Gastroesophageal sphincter (tissue), 3 donors: ENCODE measurements at regions not wholly inside any gene's neighbourhood (a gene's known extent, or its start where the extent isn't known, plus 50 kb on each side); places are given as distances from the start of the nearest gene placed in this dataset.

Experiments
- CTCF ChIP-seq, 4 experiments: fragments of 200-600 bp in 2 of 4; fragments of 450-650 bp in 2 of 4; sonication (generic) in 1 of 4; IDR thresholded peaks; one replicate each; pipeline ENCODE4 v1.5.1; 2017 to 2019; ENCODE audit warnings: antibody characterized with exemption in 4 of 4, mild to moderate bottlenecking in 2 of 4, moderate library complexity in 2 of 4
- POLR2A ChIP-seq, 2 donors: fragments of 450-650 bp; IDR thresholded peaks; one replicate each; pipeline ENCODE4 v1.6.1; 2017; ENCODE audit warnings: antibody characterized with exemption in 2 of 2, mild to moderate bottlenecking in 2 of 2, moderate library complexity in 1 of 2

GRCh38 chr4:123675567-123675966 is 279.0 kb downstream of the SPRY1 start:
- TF ChIP-seq POLR2A (IDR thresholded peaks at IDR 0.05) (no peak), CTCF (IDR thresholded peaks at IDR 0.05) (no peak)
